NT2/D1 (cell line): ENCODE measurements at regions not wholly inside any gene's neighbourhood (a gene's known extent, or its start where the extent isn't known, plus 50 kb on each side); places are given as distances from the start of the nearest gene placed in this dataset.

Source experiments
- SUZ12 ChIP-seq: IDR thresholded peaks from 2 replicates; pipeline ENCODE4 v1.6.1; 2011; ENCODE audit not compliant: insufficient read length, insufficient read depth; ENCODE audit errors: extremely low read depth
- YY1 ChIP-seq: IDR thresholded peaks from 2 replicates; pipeline ENCODE4 v1.6.1; 2011; ENCODE audit not compliant: insufficient read length, insufficient read depth
- ZNF274 ChIP-seq: IDR thresholded peaks from 2 replicates; pipeline ENCODE4 v1.6.1; 2011; ENCODE audit warnings: mild to moderate bottlenecking, low read depth, low read length

DNA sequence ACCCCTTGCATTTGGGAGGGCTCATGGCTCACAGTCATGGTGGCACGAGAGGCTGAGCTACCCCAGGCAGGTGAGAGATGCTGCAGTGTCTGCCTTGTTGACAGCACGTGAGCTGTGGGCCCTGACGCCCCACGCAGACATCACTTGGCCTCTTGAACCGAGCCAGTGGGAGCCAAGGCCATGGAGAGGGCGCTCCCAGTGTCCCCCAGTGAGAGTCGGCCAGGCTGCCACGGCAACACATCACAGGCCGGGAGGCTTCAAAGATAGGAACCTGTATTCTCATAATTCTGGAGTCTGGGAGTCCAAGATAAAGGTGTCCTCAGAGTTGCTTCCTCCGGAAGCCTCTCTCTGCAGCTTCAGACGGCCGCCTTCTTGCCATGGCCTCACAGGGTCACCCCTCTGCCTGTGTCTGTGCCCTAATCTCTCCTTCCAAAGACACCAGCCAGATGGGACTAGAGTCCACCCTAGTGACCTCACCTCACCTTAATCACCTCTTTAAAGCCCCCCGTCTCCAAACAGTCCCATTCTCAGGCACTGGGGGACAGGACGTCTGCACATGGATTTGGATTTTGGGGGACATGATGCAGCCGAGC lies 119.6 kb downstream of the KLF6 start:
- TF ChIP-seq ZNF274 (no peak), YY1 (no peak), SUZ12 (no peak)
